CD1c-positive myeloid dendritic cell (primary cell): ENCODE measurements at regions not wholly inside any gene's neighbourhood (a gene's known extent, or its start where the extent isn't known, plus 50 kb on each side); places are given as distances from the start of the nearest gene placed in this dataset.
"Not testable (repeated sequence)": the region's sequence is repeated elsewhere in the genome, so short reads cannot be mapped to it uniquely, and the experiment has no call there.

Source experiments
- DNase-seq: peaks from one replicate; pipeline ENCODE4 v3.0.0-alpha.2; 2016; ENCODE audit errors: extremely low spot score

DNA sequence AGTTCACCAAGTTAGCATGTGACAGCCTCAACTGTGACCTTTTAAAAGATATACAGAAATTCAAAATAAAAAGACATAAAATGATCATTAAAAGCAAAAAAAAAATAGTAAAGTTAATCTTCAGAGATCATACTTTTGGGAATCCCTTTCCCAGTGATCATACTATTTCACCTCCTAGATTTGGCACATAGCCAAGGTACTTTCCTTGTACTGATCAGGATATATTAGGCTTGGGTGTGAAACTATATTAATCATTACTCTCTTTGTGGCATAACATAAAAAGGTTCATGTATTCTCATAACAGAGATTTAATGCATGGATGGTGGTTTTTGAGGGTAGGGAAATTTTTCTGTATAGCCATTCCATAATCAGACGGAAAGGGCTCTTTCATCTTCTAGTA, 109.6 kb upstream of the ZWINT start:
- DNase-seq, result no peak

DNA sequence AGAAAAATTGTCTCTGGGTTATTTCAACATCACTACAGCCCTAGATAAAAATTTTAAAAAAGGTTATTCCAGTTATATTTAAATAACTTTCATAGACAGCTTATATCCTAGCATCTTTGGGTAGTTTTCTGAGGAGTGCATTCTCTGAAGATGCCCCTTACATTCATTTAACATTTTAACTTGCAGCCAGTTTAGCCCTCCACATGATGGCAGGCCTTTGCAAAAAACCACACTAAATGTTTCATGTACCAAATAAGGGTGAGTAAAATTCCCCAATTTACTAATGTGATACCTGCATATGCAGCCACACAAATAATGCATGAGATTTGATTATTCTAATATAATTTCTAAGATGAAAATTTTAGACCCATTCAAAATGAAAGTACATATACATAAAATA, 108.4 kb upstream of the ZWINT start:
- DNase-seq, result no peak

DNA sequence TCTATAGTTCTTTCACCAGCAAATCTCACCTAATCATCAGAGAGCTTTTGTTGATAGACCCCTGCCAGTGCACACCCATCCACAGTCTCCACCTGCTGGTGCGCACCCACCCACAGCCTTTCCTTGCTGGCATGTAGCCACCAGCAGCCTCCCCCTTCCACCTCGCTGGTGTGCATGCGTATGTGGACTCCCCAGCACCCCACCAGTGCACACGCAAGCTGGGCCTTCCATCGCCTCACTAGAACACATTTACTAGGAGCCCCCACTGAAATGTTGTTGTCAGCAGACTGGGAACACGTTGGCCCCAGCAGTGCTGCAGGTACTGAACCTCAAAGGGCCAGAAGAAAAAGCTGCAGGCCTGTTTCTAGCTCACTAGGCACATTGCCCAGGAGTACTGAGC, 104.9 kb upstream of the ZWINT start:
- DNase-seq, result no peak

DNA sequence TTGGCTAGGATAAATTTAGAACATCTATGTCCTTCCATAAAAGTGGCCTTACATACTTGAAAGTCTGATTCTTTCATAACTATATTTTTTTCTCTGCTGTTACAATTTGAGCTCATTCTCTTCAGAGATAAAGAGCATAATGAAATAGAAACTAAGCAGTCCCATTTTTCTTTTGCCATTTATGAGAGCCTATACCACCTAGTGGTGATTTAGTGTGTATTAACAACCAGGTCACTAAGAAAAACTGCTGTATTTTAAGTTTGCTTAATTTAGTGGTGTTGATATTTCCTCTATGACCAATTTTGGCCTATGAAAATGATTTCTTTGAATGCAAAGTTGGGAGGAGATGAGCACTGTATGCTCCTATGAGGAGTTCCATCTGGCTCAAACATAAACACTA, 88.7 kb upstream of the ZWINT start:
- DNase-seq, result no peak

DNA sequence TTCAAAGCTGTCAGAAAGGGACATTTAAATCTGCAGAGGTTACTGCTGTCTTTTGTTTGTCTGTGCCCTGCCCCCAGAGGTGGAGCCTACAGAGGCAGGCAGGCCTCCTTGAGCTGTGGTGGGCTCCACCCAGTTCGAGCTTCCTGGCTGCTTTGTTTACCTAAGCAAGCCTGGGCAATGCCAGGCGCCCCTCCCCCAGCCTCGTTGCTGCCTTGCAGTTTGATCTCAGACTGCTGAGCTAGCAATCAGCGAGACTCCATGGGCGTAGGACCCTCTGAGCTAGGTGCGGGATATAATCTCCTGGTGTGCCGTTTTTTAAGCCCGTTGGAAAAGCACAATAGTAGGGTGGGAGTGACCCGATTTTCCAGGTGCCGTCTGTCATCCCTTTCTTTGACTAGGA, 86.6 kb upstream of the ZWINT start:
- not testable (repeated sequence) for DNase-seq

DNA sequence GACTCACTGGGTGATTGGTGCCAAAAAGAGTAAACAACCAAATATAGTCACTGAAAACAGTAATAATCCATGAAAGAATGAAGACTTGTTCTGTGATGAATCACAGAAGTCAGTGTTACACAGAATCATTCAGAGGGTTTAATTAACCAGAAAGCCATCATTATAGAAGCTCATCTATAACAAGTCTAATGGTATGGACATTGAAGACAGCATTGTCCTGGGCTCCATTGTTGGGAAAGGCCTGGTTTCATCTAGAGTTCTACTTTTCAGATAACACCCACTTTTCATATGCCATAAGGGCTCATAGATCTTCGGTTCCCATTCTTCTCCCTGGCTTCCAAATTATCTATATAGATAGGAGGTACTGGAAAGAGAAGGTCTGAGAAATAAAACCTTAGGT, 80.3 kb upstream of the ZWINT start:
- DNase-seq, result not testable (repeated sequence)
